HepG2 (cell line): ENCODE measurements at regions not wholly inside any gene's neighbourhood (a gene's known extent, or its start where the extent isn't known, plus 50 kb on each side); places are given as distances from the start of the nearest gene placed in this dataset.

Experiments
- ATAC-seq: fragments of 200-7000 bp; cut with Tn5 transposase; 3 replicates; pipeline ENCODE4 v1.9.1; 2020; ENCODE audit warnings: mild to moderate bottlenecking, moderate library complexity
- BruUV-seq: library from RNA; stranded (reverse); fragments of 400-500 nt; replicated peaks from 2 replicates; lab custom pipeline; 2021; lab: Mats Ljungman, UMichigan
- CTCF ChIA-PET: fragments of 300-600 bp; formaldehyde crosslinking; extraction: SDS; loops from one replicate; lab custom pipeline; 2021; ENCODE audit warnings: low total read pairs, inconsistent platforms, low intra/inter-chr PET ratio; lab: Yijun Ruan, JAX
- POLR2A ChIA-PET: fragments of 350-600 bp; sonication (Branson Sonifier 250); formaldehyde crosslinking; loops from one replicate; lab custom pipeline; 2020; ENCODE audit warnings: antibody characterized with exemption, inconsistent platforms; lab: Yijun Ruan, JAX
- DNase-seq: peaks from one replicate; pipeline ENCODE4 v3.0.0-alpha.2; 2015; ENCODE audit warnings: low spot score
- FAIRE-seq: peaks from 3 replicates; lab custom pipeline; 2011; peaks lifted over from hg19 to GRCh38; lab: Jason Lieb, UNC
- H2AFZ ChIP-seq: one replicate; pipeline ENCODE4 v1.6.1; 2011; ENCODE audit warnings: low read length, inconsistent platforms
- H3K27ac ChIP-seq: fragments of 300-600 bp; 3 replicates; pipeline ENCODE4 v1.8.0; 2011; ENCODE audit warnings: mixed run types, mild to moderate bottlenecking, mixed read lengths, low read length, inconsistent platforms; ENCODE audit not compliant: insufficient read depth; ENCODE audit errors: extremely low read length
- H3K27me3 ChIP-seq, 2 experiments: fragments of 200-600 bp in 1 of 2; 2 replicates in 1 of 2; 3 replicates in 1 of 2; pipeline versions ENCODE4 v1.6.0 to v1.8.0; 2011; ENCODE audit warnings: low read length in 2 of 2, mild to moderate bottlenecking in 2 of 2, moderate library complexity in 2 of 2, inconsistent platforms in 1 of 2; ENCODE audit not compliant: insufficient read depth in 2 of 2, control insufficient read depth in 1 of 2
- H3K36me3 ChIP-seq, 2 experiments: fragments of 200-600 bp in 1 of 2; replicated peaks in 1 of 2; 2 replicates in 1 of 2; 3 replicates in 1 of 2; pipeline versions ENCODE4 v1.5.1 to v1.8.0; 2011; ENCODE audit warnings: low read length in 2 of 2, inconsistent platforms in 1 of 2; ENCODE audit not compliant: insufficient read depth in 2 of 2, control insufficient read depth in 1 of 2
- H3K4me1 ChIP-seq: 2 replicates; pipeline ENCODE4 v1.5.1; 2012; ENCODE audit warnings: low read length, inconsistent platforms; ENCODE audit not compliant: insufficient read depth
- H3K4me2 ChIP-seq: 2 replicates; pipeline ENCODE4 v1.6.0; 2011; ENCODE audit warnings: low read depth, low read length, inconsistent platforms
- H3K4me3 ChIP-seq, 3 experiments: fragments of 200-600 bp in 1 of 3; sonication (generic), shearing (Covaris generic) in 1 of 3; replicated peaks in 1 of 3; 2 replicates each; pipeline ENCODE4 v1.5.1; 2011 to 2016; ENCODE audit warnings: low read length in 3 of 3, inconsistent platforms in 2 of 3, low read depth in 2 of 3, mild to moderate bottlenecking in 2 of 3, control low read depth in 1 of 3, mixed read lengths in 1 of 3; ENCODE audit not compliant: insufficient read depth in 1 of 3
- H3K79me2 ChIP-seq: one replicate; pipeline ENCODE4 v1.6.1; 2011; ENCODE audit warnings: low read length, inconsistent platforms; ENCODE audit not compliant: insufficient read depth
- H3K9ac ChIP-seq: 2 replicates; pipeline ENCODE4 v1.6.0; 2011; ENCODE audit warnings: mild to moderate bottlenecking, low read depth, low read length, inconsistent platforms; ENCODE audit not compliant: insufficient read depth
- H3K9me3 ChIP-seq: 2 replicates; pipeline ENCODE4 v1.5.1; 2012; ENCODE audit warnings: mild to moderate bottlenecking, low read length
- H4K20me1 ChIP-seq: 2 replicates; pipeline ENCODE4 v1.6.0; 2011; ENCODE audit warnings: inconsistent platforms, mild to moderate bottlenecking, low read length, moderate library complexity; ENCODE audit not compliant: insufficient read depth
- ASH2L ChIP-seq: fragments of 300-600, 200-600 bp; sonication (generic); IDR thresholded peaks from 2 replicates; pipeline ENCODE4 v1.7.0; 2017; ENCODE audit warnings: low read depth, mild to moderate bottlenecking, moderate library complexity, mixed read lengths, low read length; ENCODE audit not compliant: insufficient read length
- CCDC6 ChIP-seq: sonication (generic); formaldehyde crosslinking; IDR thresholded peaks from 2 replicates; pipeline ENCODE4 v1.8.1; 2022; ENCODE audit warnings: mild to moderate bottlenecking, missing genetic modification reagents, moderate library complexity
- KLF9 ChIP-seq: IDR thresholded peaks from 2 replicates; pipeline ENCODE4 v1.6.1; 2016; ENCODE audit warnings: low read depth
- LCORL ChIP-seq, 2 experiments: fragments of 450-650 bp in 1 of 2; sonication (generic) in 1 of 2; formaldehyde crosslinking in 1 of 2; IDR thresholded peaks; 2 replicates each; pipeline versions ENCODE4 v1.5.0 to v1.6.1; 2017 to 2020; ENCODE audit warnings: antibody characterized with exemption in 1 of 2, missing genetic modification reagents in 1 of 2
- MTF2 ChIP-seq: sonication (generic); formaldehyde crosslinking; IDR thresholded peaks from 2 replicates; pipeline ENCODE4 v1.5.0; 2020; ENCODE audit warnings: missing genetic modification reagents, borderline replicate concordance
- NFE2 ChIP-seq: sonication (generic); formaldehyde crosslinking; IDR thresholded peaks from 2 replicates; pipeline ENCODE4 v1.4.0; 2020; ENCODE audit warnings: missing genetic modification reagents
- SOX6 ChIP-seq, 2 experiments: fragments of 450-650 bp in 1 of 2; sonication (generic) in 1 of 2; formaldehyde crosslinking in 1 of 2; IDR thresholded peaks; 2 replicates each; pipeline versions ENCODE4 v1.4.0 to v1.6.1; 2017 to 2020; ENCODE audit warnings: antibody characterized with exemption in 1 of 2, mild to moderate bottlenecking in 1 of 2, missing genetic modification reagents in 1 of 2
- SYNCRIP ChIP-seq: fragments of 200-400 bp; formaldehyde crosslinking; IDR thresholded peaks from 2 replicates; pipeline ENCODE4 v1.6.1; 2018; ENCODE audit warnings: mild to moderate bottlenecking, low read depth, low read length; ENCODE audit not compliant: insufficient read depth
- TRIM22 ChIP-seq: fragments of 450-650 bp; IDR thresholded peaks from 2 replicates; pipeline ENCODE4 v1.6.1; 2017
- ZFP36L2 ChIP-seq: sonication (generic); formaldehyde crosslinking; IDR thresholded peaks from 2 replicates; pipeline ENCODE4 v1.4.0; 2020; ENCODE audit warnings: missing genetic modification reagents
- ZMAT3 ChIP-seq: sonication (generic); formaldehyde crosslinking; conservative IDR thresholded peaks from 2 replicates; pipeline ENCODE4 v1.7.0; 2021; ENCODE audit warnings: missing genetic modification reagents
- ZNF512B ChIP-seq: sonication (generic); formaldehyde crosslinking; IDR thresholded peaks from 2 replicates; pipeline ENCODE4 v1.5.1; 2020; ENCODE audit warnings: missing genetic modification reagents, mild to moderate bottlenecking, borderline replicate concordance
- ZNF558 ChIP-seq: sonication (generic); formaldehyde crosslinking; IDR thresholded peaks from 2 replicates; pipeline ENCODE4 v1.9.0; 2022; ENCODE audit warnings: mild to moderate bottlenecking, missing genetic modification reagents, borderline replicate concordance
- ZNF678 ChIP-seq: sonication (generic); formaldehyde crosslinking; IDR thresholded peaks from 2 replicates; pipeline ENCODE4 v1.4.0; 2020; ENCODE audit warnings: mild to moderate bottlenecking, missing genetic modification reagents
- ZNF792 ChIP-seq: IDR thresholded peaks from 2 replicates; pipeline ENCODE4 v1.6.1; 2016
- WGBS: methylation state at CpG from one replicate; pipeline ENCODE4 v1.1.6; 2017; ENCODE audit warnings: low lambda C conversion rate; 5-methylcytosine and 5-hydroxymethylcytosine counted together
- in situ Hi-C: cut with HindIII; loops from 2 replicates; pipeline ENCODE4 v1.10.0; 2017; ENCODE audit warnings: low pct_unique_long_range_greater_than_20kb; ENCODE audit not compliant: extremely low pct_ligation_motif_present
- intact Hi-C: fragments of 100-400 bp; cut with micrococcal nuclease; formaldehyde crosslinking; loops from one replicate; pipeline ENCODE4 v1.10.0; 2022; ENCODE audit not compliant: unreplicated experiment
- TF ChIP-seq, protein P1 (sequence below): sonication (generic); formaldehyde crosslinking; IDR thresholded peaks from 2 replicates; pipeline ENCODE4 v1.8.1; 2023; ENCODE audit warnings: missing genetic modification reagents, mild to moderate bottlenecking, borderline replicate concordance

- TF ChIP-seq, protein P1, sequence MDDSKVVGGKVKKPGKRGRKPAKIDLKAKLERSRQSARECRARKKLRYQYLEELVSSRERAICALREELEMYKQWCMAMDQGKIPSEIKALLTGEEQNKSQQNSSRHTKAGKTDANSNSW, result no peak
- TF ChIP-seq LCORL (IDR thresholded peaks at IDR 0.05) (no peak), LCORL (CRISPR knock-in tag; IDR thresholded peaks at IDR 0.05) (no peak), CCDC6 (CRISPR knock-in tag) (no peak), TRIM22 (no peak), NFE2 (CRISPR knock-in tag) (no peak), ZNF792 (CRISPR knock-in tag) (no peak)
- ATAC-seq (no peak), DNase-seq (no peak), FAIRE-seq (no peak)
- CTCF ChIA-PET, result no interaction called here
- H3K4me2 ChIP-seq, result no peak overlapping the region
- H3K9me3 ChIP-seq, result peaks cover 22% of the 10 kb centered on the region
- H3K36me3 ChIP-seq, result no peaks in the 10 kb centered on the region
- intact Hi-C loops (no loop called here), in situ Hi-C loops (no loop called here)
- no peaks in the 10 kb centered on the region for H3K27me3 ChIP-seq
- no peaks in the 10 kb centered on the region for H3K4me1 ChIP-seq
- BruUV-seq, result no TSS peak
- H3K79me2 ChIP-seq, result no peaks in the 10 kb centered on the region
- H4K20me1 ChIP-seq, result no peaks in the 10 kb centered on the region
- no peak overlapping the region for H2AFZ ChIP-seq
- WGBS, result 0% methylated on average over 2 of the region's 2 CpGs
- no peak overlapping the region for H3K27ac ChIP-seq
- H3K4me3 ChIP-seq, result no peak overlapping the region
- no peak overlapping the region for H3K9ac ChIP-seq
- POLR2A ChIA-PET, result no interaction called here
Observed at GRCh38 chr1:66434096-66434495, 99.9 kb upstream of the SGIP1 start.

- Histone ChIP-seq H3K27ac (no peak overlapping the region), H3K4me1 (no peaks in the 10 kb centered on the region), H3K27me3 (no peaks in the 10 kb centered on the region), H4K20me1 (no peaks in the 10 kb centered on the region), H2AFZ (no peak overlapping the region), H3K9me3 (peaks cover 9% of the 10 kb centered on the region), H3K9ac (no peak overlapping the region), H3K4me3 (no peak overlapping the region), H3K36me3 (no peaks in the 10 kb centered on the region), H3K79me2 (no peaks in the 10 kb centered on the region), H3K4me2 (no peak overlapping the region)
- FAIRE-seq (no peak), DNase-seq (no peak), ATAC-seq (no peak)
- BruUV-seq, result no TSS peak
- intact Hi-C loops, result no loop called here
- POLR2A ChIA-PET, result no interaction called here
- in situ Hi-C loops, result no loop called here
- CTCF ChIA-PET, result no interaction called here
- 0% methylated on average over 1 of the region's 1 CpG for WGBS
- no peak for TF ChIP-seq SOX6 (IDR thresholded peaks at IDR 0.05)
- no peak for TF ChIP-seq SOX6 (CRISPR knock-in tag; IDR thresholded peaks at IDR 0.05)
- TF ChIP-seq ZNF512B, result no peak
- no peak for TF ChIP-seq ZFP36L2 (CRISPR knock-in tag)
- TF ChIP-seq MTF2 (CRISPR knock-in tag), result no peak
- TF ChIP-seq KLF9, result no peak
- TF ChIP-seq ZMAT3 (CRISPR knock-in tag), result no peak
- no peak for TF ChIP-seq SYNCRIP
- no peak for TF ChIP-seq ASH2L
- TF ChIP-seq ZNF678 (CRISPR knock-in tag), result no peak
- TF ChIP-seq ZNF558, result no peak
Observed at GRCh38 chr1:66435541-66435940, 98.4 kb upstream of the SGIP1 start.
